Right ventricle myocardium superior (tissue), 1 donor: ENCODE measurements at regions not wholly inside any gene's neighbourhood (a gene's known extent, or its start where the extent isn't known, plus 50 kb on each side); places are given as distances from the start of the nearest gene placed in this dataset.
"Not testable (repeated sequence)": the region's sequence is repeated elsewhere in the genome, so short reads cannot be mapped to it uniquely, and the experiment has no call there.

ENCODE experiments used
- ATAC-seq: fragments of 200-7000 bp; cut with Tn5 transposase; one replicate; pipeline ENCODE4 v1.9.1; 2020; ENCODE audit warnings: mild to moderate bottlenecking; ENCODE audit not compliant: poor library complexity
- DNase-seq: peaks from one replicate; pipeline ENCODE4 v3.0.0-alpha.2; 2020
- intact Hi-C: fragments of 100-400 bp; cut with DNase I; formaldehyde crosslinking; loops from one replicate; pipeline ENCODE4 v1.11.2; 2022
- donor health status: DM: no; HTN: yes; CAD: no; lungs with severe emphysema.

- ATAC-seq: no peak
These were observed 289.4 kb upstream of the HNRNPA3 start for GRCh38 chr2:176923205-176923604.

DNA sequence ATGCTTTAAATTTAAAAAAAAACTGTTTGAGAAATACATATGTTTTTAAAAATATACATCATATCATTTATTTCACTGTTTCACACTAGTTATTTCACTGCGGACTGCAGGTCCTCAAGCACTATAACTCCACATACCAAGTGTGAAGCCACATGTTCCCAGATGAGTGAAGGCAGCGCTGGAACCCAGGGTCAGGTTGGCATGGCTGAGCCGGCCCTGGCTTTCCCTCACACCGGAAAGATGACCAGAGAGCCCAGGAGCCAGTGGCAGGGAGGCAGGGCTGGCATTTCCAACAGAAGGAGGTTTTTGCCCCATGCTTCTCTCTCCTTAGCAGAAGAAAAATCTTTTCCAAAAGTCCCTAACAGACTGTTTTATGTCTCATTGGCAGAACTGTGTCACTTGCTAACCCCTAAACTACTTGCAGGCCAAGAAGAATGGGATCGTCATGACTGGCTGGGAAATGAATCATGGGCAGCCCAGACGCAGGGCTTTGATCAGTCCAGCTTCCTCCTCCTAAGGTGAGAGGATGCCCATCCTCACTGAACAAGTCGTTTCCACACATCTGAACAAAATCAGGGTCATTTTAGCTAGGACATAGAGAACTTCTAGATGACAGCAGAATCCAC is 287.6 kb upstream of the HNRNPA3 start:
- no peak for ATAC-seq
- no peak for DNase-seq
- intact Hi-C loops: no loop called here

More at GRCh38 chr2:176923205-176923604, 289.4 kb upstream of the HNRNPA3 start:
- intact Hi-C loops: no loop called here
- DNase-seq: no peak

DNA sequence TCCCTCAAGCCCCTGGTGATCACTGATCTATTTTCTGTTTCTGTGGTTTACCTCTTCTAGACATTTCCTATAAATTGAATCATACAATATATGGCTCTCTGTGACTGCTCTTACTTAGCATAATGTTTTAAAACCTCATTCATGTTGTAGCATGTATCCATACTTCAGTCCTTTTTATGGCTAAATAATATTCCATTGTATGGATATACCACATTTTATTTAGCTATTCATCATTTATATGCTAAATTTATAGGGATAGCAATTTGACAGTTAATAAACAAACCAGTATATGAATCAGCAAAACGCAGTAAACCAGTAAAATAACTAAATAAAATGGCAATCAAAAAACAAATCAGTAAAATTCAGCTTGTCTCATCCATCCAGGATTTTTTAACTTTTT is 286.1 kb upstream of the HNRNPA3 start:
- intact Hi-C loops: no loop called here
- DNase-seq: no peak
- ATAC-seq: no peak

DNA sequence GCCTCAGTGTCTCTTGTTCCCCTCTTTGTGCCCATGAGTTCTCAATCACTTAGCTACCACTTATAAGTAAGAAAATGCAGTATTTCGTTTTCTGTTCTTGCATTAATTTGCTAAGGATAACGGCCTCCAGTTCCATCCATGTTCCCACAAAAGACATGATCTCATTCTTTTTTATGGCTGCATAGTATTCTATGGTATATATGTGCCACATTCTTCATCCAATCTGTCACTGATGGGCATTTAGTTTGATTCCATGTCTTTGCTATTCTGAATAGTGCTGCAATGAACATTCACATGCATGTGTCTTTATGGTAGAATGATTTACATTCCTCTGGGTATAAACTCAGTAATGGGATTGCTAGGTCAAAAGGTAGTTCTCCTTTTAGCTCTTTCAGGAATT is 283.2 kb upstream of the HNRNPA3 start:
- intact Hi-C loops, DNase-seq, ATAC-seq: not testable (repeated sequence)

GRCh38 chr2:176931588-176932563 is 280.7 kb upstream of the HNRNPA3 start:
- intact Hi-C loops: no loop called here
- no peak for ATAC-seq
- no peak for DNase-seq

- ATAC-seq (no peak), DNase-seq (no peak)
- intact Hi-C loops: no loop called here
These were observed 278.5 kb upstream of the HNRNPA3 start for GRCh38 chr2:176934131-176934530.

DNA sequence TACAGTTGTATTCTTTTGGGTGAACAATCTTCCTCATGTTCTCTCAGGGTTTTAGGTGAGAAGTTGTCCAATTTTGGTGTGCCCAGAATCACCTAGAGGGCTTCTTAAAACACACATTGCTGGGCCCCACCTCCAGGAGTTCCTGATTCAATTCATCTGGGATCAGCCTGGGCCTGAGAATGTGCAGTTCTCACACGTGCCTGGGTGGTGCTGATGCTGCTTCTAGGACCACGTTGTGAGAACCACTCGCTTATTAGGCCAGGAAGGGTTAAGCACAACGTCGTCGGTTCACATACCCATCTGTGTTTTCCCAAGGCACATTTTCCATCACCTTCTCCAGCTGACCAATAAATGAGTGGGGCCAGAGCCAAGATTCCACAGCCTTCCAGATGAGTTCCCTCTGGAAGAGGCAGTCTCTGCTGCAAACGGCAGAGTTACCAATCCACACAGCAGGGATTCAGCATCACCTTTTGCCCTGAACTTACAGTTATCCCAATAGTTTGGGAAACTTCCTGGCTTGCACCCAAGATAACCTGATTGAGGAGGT is 277.7 kb upstream of the HNRNPA3 start:
- ATAC-seq (no peak), DNase-seq (no peak)
- intact Hi-C loops: no loop called here

DNA sequence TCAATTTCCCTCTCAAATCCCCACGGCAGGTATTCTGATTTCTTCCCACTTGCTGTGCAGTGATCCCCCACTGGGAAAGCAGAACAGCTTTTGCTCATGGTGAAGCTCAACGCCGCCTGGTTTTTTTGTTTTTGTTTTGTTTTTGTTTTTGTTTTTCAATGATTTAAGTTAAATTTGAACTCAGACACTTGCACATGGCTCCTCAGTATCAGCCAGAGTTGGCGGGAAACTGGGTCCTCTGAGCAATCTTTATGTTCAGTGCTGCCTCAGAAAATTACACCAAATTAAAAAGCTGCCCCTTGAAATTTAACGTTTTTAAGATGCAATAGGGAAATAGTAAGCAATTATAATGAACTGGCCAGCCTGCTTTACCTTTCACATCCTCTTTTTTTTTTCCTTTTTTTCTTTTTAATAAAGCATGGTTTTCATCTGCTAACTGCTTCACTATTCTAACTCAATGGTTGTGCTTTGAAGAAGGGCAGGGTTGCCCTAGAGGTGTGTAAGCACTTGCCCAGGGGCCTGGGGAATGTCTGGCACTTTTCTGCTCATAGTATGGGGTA is 277.0 kb upstream of the HNRNPA3 start:
- no peak for ATAC-seq
- intact Hi-C loops: no loop called here
- no peak for DNase-seq

DNA sequence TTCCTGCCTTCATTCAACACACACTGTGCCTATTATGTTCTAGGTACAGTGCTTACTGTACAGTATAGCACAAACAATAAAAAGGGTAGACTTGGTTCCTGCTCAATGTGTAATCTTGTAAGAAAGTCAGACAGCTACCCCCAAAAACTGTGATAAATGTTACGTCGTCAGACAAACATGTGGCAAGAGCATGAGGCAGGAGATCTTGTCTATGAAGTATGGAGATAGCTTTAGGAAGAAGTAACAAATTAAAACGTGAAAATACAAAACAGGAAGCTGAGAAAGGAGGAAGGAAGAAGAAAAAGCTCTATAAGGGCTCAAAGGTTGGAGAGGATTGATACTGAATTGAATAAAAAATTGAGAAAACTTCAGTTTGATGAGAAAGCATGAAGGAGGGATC is 276.2 kb upstream of the HNRNPA3 start:
- ATAC-seq: no peak

DNA sequence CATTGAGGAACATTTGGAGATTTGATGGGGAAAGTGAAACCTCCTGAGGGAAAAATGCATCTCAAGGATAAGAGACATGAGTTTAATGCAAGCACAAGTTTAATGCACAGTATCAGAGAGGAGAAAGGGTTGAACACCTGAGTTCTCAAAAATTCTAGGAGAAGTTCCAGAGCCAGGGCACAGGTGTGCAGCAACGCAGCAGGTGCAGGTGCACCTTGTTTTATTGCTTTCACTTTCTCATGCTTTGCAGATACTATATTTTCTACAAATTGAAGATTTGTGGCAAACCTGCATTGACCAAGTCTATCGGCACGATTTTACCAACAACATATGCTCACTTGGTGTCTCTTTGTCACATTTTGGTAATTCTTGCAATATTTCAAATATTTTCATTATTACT is 267.6 kb upstream of the HNRNPA3 start:
- DNase-seq: no peak
- intact Hi-C loops: no loop called here
- no peak for ATAC-seq

More for the DNA sequence above, 276.2 kb upstream of the HNRNPA3 start:
- DNase-seq: no peak
- intact Hi-C loops: no loop called here

DNA sequence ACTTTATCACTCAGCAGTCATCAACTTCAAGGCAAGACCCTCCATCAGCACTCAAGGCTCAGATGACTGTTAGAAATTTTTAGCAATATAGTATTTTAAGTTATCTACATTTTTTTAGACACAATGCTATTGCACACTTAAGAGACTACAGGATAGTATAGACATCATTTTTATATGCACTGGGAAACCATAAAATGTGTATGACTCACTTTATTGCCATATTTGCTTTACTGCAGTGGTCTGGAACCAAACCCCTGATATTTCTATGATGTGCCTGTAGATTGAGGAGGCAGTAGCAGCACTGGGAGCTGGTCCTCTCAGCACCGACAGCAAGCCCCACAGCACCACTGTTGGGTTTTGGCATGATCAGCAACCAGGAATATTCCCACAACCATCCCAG is 264.8 kb upstream of the HNRNPA3 start:
- DNase-seq (no peak), ATAC-seq (no peak)
- intact Hi-C loops: no loop called here

DNA sequence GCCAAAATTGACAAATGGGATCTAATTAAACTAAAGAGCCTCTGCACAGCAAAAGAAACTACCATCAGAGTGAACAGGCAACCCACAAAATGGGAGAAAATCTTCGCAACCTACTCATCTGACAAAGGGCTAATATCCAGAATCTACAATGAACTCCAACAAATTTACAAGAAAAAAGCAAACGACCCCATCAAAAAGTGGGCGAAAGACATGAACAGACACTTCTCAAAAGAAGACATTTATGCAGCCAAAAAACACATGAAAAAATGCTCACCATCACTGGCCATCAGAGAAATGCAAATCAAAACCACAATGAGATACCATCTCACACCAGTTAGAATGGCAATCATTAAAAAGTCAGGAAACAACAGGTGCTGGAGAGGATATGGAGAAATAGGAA is 261.4 kb upstream of the HNRNPA3 start:
- ATAC-seq, DNase-seq, intact Hi-C loops: not testable (repeated sequence)

DNA sequence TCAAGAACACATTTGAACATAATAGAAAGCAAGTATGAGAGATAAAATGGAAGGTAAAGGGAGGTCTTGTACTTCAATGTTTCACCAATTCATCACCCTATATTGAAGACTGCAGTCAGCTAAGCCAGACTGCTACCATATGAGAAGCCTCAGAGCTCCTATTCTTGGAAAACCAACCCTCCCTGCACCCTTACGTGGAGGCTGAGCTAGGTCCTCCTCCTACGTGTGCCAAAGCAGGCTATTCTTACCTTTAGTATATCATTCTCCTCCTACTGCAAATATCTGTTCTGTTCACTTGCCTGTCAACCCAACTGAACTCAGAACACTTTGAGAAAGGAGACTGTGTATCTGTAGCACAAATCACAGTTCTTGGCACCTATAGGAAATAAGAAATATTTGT is 255.8 kb upstream of the HNRNPA3 start:
- ATAC-seq: no peak
- intact Hi-C loops: no loop called here
- no peak for DNase-seq

GRCh38 chr2:176959614-176960013 is 253.0 kb upstream of the HNRNPA3 start:
- DNase-seq: no peak
- ATAC-seq: no peak
- intact Hi-C loops: no loop called here

GRCh38 chr2:176960061-176960460 is 252.5 kb upstream of the HNRNPA3 start:
- intact Hi-C loops: no loop called here
- ATAC-seq: no peak

DNA sequence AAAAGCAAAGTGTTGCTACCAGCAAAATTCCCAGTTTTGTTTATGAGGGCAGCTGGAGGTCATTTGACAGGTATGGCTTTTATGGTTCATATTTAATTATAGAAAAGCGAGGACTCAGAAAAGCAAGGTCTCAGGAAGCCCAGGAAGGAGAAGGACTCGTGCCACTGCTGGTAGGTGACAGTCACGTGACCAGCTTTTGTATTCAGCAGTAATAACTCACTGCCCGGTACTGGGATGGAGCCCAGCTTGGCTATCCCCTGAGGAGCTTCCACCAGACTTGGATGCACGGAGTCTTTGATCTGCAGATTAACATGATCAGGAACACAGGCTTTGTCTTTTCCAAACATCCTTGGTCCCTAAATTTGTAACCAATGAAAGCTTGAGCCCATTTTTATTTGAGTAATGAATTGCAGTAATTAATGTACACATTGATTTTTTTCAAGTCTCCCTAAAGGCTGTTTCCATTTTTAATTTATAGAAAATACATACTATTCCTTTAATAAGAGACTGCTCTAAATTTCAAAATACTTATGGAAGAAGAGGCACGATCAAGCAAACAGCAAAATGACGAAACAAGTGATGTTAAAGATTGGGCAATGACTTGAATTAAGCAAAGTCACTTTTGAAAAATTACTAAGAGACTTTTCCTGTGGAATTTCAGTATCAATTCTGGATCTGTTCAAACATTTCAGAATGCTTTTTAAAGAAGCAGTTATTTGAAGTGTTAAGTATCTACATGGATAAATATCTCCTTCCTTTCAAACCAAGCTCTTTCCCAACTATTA is 251.7 kb upstream of the HNRNPA3 start:
- no peak for DNase-seq
- intact Hi-C loops: no loop called here
- no peak for ATAC-seq

More at GRCh38 chr2:176960061-176960460, 252.5 kb upstream of the HNRNPA3 start:
- DNase-seq: no peak

DNA sequence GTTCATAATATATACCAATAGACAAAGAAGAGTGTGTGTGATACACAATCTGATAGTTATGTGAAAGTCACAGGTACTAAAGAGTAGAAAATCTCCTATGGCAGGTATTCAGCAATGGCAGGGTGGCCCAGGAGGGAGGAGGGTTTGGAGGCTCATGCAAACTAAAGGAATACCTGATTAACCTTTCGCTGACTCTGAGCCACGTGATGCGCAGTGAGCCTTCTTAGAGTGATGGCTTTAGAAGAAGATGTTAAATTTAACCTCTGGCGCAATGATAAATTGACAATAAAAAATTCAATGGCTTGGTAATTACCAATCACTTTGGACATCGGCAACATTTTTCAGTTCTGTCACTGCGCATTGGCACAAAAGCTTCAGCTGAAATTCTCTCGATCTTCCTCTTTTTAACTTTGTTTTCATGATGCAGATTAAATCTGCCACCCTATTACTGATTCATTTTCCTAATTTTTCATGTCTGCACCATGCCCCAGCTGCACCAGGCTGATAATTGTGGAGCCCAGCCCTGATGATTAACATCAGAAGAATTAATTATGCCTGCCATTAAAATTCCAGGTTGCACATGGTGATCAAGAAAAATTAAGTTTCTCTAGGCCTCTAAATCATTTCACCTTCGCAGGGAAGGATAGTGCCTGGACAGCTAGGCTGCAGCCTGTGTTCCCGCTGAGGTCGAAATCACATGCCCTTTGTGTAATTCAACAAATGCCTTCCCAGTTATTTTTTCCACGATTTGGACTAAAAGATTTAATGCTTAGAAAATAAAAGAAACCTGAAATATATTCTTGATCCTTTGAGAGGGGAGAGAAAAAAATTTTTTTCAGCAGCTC is 250.6 kb upstream of the HNRNPA3 start:
- DNase-seq (no peak), ATAC-seq (no peak)
- intact Hi-C loops: no loop called here
